HK-2 (cell line): ENCODE measurements at regions not wholly inside any gene's neighbourhood (a gene's known extent, or its start where the extent isn't known, plus 50 kb on each side); places are given as distances from the start of the nearest gene placed in this dataset.

Source experiments
- DNase-seq: peaks from one replicate; pipeline ENCODE4 v3.0.0-alpha.2; 2018; ENCODE audit not compliant: unreplicated experiment

DNA sequence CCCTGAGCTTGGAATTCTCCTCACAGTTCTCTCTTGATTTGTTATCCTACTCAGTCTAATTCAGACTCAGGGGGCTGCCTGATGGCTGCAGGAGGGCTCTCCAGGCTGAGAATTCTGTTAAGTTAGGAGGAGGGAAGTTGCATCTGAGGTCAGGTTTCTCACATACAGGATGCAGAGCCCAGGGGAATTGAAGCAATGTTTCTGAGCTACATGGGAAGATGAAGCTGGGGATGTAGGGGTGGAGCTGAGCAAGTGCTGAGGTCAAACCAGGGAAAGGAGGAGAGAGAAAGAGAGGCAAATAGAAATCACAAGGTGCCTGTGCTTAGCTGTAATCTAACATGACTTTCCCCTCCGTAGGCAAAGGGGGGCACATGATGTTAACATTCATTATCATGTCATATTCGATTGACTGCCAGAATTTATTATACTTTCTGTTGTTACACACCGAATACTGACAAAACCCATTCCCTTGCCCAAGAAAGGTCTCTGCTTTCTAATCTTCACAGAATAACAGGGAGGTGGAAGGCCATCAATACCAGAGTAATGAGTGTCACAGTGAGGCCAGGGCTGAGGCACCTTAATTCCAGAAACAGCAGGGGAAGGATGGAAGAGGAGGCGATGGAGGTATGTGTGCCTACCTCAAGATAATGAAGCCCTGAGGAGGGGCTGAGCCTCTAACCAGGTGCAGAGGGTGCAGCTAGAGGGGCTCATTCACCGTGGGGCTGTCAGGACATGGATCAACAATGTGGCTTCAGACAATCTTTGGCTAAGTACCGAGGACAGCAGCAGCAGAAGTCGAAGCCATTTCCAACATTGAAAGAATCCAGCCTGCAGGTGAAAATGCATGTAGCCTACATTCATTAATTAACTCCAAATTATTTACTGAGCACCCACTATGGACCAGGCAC, 205.4 kb upstream of the SNX19 start:
- DNase-seq: no peak

DNA sequence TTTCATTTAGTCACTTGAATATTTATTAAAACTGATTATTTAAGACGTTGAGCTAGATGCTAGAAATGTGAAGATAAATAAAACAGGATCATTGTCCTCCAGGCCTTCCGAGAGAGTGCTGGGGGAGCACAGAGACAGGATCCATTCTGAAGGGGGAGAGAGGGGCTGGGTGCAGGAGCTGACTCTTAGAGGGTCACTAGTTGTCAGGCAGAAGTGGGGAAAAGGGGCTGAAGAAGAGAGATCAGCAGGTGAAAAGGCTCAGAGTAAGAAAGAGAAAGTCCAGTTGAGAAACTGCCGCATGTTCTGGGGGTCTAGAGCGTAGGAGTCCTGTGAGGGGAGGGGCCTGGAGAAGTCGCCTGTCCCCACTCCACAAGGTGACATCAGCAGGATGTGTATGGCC, 206.2 kb upstream of the SNX19 start:
- DNase-seq: no peak

DNA sequence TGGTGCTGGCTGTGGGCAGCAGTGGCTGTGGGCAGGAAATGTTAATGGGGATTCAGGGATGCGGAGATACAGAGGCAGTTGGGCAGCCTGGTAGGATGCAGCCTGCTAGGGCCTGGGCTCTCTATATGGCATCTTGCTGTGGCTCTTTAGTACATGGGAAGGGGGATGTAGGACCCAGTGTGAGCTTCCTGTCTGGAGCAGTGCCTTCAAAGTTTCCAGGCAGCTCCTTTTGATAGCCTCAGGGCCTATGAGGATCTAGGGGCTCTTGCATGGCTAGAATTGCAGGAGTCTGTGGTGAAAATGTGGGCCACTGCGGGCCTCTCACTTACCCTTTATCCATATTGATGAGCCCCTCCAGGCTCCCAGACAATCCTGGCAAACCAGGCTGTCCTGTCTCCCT, 213.2 kb upstream of the SNX19 start:
- DNase-seq: no peak

DNA sequence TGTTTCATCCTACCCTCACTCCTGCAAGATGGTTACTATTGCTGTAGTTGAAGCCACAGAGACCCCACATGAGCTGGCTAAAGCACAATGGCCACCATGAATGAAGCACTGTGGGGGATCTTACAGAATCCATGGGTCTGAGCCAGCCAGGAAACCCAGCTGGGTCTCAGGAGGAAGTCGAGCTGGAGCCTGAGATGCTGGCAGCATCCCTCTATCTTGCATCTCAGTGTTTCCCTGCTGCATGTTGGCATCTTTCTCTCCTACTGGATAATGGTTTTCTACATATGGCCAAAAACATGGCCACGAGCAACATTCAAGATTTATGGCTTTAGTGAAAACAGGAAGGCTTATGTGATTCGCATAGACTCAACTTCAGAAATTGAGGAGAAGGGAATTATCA, 219.3 kb upstream of the SNX19 start:
- no peak for DNase-seq

DNA sequence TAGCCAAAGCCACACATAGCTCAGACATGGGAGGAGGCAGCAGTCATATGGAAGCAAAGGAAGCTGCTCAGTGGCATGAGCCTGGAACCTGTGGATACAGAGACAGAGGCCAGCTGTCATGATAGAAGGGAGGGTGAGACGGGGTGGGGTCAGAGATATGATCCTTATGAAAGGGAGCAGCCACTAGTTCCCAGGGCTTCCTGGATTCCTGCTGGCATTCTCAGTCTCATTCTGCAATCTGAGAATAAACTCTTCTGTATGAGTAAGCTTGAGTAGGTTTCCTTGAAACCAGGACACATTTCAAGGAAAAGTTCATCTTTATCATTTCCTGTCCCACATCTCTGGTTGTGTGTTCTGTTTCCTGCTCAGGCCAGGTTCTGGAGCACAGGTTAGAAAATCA, 220.2 kb upstream of the SNX19 start:
- DNase-seq: no peak

DNA sequence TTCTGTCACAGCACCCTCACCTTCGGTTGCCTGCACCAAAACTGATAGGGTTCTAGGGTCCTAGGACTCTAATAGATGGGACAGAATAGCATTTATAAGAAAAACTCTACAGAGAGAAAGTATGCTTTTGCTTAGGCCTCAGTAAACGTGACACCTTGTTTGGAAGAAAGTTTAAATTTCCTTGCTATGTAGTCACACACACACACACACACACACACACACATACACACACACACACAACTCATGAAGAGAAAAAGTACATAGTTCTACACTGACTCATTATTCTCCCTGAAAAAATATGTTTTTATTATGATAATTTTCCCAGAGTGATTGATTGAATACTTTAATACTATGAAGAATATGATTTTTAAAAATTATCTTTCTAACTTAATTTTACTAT, 220.8 kb upstream of the SNX19 start:
- no peak for DNase-seq

DNA sequence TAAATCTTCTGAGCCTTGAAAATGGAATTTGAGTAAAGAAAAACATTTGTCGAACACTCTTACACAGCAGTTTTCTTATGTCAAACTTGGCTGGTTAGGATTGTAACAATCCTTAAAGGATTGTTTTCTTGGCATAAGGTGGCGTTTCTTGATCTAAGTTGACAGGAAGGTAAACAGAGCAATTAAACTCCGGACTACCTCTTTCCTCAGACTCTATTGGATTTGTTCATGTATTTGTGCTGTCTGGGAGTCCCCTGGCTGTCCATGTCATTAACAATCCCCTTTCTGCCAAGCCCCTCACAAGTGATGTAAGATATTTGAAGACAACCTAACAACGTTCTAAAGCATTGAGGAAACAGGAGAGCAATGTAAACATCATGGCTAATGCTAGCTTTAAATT, 222.5 kb upstream of the SNX19 start:
- DNase-seq: no peak

DNA sequence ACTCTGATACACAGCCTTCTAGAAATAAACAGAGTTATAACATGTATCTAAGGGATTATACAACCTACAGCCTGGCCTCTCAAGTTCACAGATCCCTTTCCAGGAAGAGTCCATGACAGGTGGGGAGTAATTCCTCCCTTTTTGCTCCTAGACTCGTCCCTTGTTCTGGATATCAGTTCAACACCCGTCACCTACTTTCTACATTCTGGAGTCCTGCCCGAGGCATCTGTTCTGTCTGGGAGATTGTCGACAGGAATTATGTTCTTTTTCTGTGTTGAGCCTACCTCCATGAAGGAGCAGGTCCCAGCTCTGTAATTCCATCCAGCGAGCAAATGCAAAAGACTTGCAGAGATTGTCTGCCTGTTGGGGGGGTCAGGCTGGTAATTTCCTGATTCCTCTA, 224.6 kb upstream of the NTM start:
- no peak for DNase-seq

DNA sequence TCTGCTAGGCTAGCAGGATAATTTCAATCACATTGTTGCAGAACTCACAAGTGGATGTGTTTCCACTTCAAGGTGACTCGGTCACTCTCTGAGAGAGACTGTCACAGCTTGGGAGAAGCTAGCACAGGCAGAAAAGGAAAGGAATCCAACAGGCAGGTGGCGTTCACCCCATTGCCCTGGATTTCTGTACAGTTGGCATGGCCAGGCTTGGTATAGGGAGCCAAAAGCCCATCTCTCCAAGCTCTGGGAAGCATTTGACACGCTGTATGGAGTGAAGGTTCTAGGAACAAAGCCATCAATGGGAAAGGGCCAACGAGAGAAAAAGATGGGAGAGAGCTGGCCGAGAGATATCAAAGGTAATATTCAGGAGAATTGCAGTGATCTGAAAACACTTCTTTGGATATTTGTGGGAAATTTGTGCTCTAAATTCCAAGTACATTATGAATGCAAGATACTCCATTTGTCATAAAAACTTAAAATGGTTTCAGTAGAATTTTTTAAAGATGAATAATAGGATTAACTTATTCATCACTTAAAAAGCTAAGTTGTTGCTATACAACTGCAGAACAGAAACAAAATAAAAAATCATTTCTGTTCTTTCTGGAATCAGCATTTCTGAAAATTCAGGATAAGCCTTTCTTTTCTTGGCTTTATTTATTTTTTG, 223.5 kb upstream of the NTM start:
- DNase-seq: no peak

DNA sequence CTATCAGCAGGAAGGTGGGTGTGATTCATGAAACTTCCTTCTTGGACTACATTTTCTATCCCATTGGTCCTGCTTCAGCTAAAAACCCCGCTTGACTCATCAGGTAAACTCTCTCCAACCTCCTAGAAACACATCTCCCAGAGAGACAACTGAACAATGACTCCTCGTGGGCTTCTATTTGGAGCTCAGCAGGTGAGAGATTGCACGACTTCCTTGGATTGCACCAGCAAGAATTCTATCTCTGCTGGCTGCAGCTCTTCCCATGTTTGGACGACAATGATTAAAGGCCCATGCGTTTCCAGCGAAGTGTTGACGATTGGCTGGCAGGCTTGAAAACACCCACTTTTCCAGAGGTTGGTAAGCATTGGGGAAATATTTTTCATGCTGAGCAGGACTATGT, 216.1 kb upstream of the NTM start:
- DNase-seq: no peak

DNA sequence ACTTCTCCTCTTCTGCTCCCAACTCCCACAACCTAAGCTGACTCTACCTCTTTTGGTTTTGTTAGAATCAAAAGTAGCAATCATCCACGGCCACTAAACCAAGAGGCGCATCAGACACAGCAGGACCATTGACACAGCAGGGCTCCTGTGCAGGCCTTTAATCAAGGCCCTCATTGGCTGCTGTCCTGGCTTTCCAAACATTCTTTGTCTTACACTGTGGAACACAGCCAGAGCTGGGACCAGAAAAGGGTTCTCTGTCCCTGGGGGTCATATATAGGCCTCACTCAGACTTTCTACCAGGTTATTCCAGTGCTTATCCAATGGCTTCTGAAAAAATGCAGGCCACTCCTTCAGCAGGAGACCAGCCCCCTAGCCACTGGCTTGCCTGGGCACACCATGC, 212.7 kb upstream of the NTM start:
- DNase-seq: no peak

DNA sequence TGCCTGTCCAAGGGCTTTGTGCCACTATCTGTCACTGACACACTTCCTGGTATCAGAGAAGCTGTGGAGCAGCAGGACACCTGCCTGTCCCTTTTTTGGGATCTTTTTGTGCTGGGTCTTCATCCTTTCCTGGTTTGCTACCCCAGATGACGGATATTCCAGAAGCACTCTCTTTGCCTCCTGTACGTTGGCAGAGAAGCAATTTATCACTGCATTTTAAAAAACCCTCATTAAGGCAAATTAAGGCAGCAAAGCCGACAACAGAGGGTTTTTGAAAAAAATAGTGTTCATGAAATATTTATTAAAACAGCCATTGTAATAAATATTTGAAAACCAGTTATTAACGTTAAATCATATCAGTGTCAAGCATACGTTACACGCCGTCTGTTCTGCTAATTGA, 209.6 kb upstream of the NTM start:
- DNase-seq: no peak

DNA sequence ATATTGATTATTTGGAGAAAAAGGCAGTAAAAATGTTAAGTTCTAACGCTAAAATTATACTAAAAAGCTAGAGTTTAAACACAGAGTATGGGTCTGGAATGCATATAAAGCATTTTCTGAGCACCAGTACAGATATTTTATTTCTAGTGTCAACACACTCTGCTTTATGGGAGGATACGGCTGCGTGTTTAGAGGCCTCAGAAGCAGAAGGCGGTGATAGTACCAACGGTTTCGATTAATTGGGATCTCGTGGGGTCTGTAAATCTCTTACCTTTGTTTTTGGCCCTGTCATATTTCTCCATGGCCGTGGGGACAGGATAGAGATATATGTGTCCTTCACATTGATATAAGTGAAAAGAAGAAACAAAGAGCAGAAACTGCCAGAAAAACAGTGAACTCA, 206.8 kb upstream of the NTM start:
- no peak for DNase-seq

DNA sequence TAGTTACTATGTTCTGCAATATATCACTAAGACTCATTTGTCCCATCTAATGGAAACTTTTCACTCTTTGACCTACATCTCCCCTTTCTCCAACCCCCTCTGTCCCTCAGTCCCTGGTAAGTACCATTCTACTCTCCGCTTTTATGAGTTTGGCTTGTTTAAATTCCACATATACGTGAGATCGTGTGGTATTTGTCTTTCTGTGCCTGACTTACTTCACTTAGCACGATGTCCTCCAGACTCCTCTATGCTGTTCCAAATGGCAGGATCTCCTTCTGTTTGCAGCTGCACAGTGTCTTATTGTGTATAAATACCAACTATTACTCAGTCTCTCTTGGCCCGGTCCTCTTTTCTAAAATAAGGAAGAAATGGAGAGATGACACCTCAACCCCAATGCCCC, 205.4 kb upstream of the NTM start:
- no peak for DNase-seq

DNA sequence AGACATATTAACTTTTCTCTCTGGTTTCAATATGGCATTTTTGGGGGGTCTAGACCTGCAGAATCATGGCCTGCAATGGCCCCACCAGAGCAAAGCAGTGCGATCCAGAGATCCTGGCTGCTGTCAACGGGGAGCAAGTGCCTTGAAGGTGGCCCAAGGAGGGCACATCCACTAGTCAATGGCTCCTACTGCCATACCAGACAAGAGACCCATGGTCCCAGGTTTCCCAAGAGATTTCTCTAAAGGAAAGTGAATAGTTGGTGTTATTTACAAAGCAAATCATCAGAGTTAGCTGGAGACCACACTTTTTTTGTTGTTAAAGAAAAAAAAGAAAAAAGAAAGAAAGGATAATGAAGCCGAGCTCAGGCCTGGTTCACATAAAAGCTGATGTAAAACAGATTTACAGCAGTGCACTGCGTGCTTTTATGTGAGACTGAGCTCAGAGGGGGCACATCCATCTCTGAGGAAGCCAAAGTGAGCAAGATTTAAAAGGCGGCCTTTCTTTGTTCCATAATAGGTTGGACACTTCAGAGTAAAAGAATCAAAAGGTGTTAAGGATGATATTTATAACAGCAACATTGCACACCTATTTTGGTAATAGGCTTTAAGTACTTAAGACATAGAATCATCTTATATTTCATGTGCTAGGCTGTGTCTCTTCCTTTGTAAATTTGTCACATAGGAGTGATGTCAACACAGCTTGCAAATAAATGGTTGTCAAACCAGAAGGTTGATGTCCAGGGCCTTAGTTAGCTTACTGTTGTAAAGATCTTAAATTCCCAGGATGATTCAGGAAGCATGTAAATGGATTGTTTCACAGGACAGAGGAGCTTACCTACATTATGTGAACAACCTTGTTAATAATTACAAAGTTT, 201.3 kb upstream of the NTM start:
- DNase-seq: no peak

DNA sequence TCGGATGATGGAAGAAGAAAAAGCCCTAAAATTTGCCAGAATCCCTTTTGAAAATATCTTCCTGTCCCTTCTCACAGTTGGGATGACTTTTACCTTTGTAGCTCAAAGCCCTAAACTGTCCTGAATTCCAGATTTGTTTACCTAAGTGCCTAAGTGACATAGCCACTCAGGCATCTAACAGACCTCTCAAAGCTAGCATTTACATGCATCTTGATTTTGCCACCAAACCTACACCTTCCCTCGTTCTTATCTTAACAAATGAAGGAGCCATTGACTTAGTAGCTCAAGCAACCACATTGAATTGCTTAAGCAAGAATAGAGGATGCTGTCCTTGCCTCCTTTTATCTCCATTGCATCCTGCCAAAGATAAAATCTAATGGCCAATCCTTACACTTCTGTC, 198.4 kb upstream of the NTM start:
- no peak for DNase-seq

DNA sequence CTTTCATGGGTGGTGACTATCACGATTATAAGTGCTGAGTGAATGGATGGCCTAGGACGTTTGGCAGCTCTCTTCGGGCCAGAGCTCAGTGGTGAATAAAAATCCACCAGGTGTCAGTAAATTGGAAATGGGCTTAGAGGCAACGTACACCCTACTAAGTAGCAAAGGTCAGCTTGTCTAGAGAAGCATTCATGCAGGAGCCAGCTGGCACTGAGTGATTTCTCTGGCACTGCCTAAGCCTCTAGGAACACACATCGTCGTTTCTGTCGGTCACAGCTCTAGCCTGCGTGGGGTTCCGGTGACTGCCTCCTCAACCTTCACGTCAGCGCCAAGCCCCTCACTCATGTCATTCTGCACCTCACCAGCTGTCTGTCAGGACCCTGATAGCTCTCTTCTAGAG, 192.4 kb upstream of the NTM start:
- no peak for DNase-seq

DNA sequence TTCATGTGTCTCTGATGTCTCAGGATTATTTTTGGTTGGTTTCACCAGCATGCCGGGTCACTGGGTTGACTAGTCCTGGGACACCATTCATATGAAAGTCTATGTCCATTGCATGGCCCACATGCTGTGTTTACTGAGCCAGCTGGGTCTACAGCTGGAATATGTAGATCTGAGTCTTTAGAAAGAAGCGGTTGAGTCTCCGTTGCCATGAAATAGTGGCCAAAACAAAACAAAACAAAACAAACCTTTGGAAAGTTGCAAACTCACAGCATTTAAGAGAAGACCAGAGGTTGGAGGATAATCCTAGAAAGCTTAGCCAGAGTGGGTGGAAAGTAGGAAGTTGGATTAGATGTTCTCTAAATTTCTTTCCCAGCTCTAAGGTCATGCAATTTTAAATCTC, 191.8 kb upstream of the NTM start:
- DNase-seq: no peak

DNA sequence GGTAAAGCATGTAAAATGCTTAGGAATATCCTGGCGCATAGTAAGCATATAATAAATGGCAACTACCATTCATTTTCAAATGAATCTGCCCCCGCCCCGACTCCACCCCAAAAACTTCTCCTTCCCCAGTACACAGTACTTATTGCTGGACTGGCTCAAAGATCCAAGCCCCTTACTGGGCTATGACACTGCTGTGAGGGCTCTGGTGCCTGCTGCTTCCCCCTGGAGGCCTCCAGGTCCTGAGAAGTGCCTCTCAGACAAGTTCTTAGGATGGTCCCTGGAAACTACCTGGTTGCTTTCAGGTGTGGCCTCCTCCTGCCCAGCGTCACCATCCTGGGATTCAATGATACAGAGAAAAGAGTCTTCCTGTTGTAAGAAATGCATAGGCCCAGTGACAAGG, 190.6 kb upstream of the NTM start:
- DNase-seq: no peak

DNA sequence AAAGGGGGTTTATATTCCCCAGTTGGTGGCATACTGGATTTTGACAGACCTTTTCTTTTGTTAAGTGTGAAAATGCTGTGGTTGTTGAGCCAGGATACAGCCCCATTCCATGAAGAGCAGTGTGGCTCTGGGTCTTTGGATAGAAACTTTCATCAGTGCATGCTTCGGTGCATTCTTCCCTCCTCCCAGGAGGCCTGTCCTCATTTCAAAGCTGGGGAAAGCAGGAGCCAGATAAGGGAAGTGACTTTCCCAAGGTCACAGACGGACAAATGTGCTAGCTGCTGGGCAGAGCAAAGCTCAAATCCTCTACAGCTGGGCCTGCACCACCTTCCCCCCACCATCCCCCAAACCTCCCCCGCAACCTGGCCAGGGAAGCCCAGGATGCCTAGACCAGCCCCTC, 184.5 kb upstream of the NTM start:
- no peak for DNase-seq

DNA sequence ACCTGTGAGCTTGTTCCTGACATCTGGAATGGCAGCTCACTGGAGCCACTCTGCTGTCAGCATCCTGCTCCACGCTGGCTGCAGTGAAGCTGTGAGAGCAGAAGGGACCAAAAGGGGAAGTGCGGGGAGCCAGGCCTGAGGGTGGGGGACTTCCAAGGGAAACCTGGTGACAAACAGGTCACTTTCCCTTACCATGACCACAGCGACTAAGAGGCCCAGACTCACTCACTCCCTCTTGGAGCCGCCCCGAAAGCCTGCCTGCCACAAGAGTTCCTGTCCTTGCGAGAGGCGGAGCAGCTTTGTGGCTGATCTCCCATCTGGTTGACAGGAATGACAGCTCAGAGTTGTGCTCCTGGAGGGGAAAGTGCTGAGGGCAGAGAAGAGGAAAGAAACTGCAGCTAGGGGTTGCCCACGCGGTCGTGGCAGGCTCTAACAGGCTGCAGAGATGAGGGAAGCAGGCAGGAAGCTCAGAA, 183.8 kb upstream of the NTM start:
- no peak for DNase-seq

DNA sequence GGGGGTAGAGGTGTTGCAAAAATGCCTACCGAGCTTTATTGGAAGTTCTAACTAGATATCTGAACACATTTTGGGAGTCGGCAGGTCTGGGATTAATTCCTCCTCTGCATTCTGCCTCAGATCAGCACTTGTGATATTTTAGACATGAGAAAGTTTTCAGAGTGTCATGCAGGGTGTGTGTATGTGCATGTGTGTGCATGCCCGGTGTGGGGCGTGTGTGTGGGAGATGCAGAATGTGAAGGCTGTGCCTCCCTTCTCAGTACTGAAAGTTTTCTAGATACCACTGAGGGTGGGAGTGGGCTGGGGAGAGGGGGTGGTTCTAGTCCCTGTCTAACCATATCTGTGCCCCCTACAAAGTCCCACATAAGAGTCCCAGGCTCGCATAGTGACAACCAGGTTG, 180.0 kb upstream of the NTM start:
- DNase-seq: no peak

DNA sequence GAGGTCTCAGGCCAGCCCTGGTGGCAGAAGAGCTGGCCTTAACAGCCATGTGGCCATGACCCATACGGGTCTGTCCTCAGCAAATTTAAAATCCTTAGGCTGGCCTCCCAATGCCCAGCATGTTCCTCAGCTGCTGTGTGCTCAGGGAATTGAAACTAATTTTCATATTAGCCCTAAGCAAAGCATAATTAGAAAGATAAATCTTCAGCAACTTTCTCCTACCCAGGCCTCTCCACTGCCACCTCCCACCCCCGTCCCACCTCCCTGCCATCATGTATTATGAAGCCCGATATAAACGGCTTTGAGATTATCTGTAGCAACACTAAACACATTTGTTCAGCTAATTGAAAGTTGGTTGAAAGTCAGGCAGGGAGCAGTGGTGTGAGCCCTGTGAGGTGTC, 178.8 kb upstream of the NTM start:
- no peak for DNase-seq
